ENCODE measurements at regions not wholly inside any gene's neighbourhood (a gene's known extent, or its start where the extent isn't known, plus 50 kb on each side); places are given as distances from the start of the nearest gene placed in this dataset.

DNA sequence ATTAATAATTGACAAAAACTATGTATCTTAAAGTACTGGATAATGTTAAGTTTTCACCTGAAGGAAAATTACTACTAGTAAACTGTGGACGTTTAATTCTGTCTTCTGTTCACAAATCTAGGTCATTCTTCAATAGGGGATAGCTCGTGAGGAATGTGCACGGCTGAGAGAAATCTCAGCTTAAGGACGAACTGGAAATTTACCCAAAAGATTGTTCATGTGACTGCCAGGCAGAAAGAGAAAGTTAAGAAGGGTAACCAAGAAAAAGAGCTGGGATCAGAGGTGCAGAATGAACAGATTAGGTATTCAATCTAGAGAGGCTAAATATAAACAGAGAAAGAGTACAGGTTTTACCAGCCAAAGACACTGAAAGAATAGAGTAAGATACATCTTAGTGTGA is 245.3 kb downstream of the CASP12 start:
- FAIRE-seq = no peak

DNA sequence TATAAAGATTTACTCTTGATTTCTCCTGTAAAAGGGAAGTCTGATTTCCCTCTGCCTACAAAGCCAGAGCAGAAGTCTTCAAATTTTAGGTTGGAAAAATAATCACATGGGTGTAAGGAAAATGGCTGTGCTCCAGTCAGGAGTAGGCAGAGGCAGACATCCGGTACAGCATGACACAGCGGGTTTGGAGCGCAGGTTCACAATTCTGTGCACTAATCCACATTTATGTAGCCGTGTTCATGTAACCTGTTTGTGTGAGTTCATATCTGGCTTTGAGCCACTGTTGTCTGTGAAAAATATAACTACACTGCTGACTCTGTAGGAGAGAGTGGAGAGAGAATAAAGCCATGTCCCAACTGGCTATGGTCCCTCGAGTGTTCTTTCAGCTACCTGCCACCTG is 248.0 kb downstream of the CASP12 start:
- no peak for FAIRE-seq

DNA sequence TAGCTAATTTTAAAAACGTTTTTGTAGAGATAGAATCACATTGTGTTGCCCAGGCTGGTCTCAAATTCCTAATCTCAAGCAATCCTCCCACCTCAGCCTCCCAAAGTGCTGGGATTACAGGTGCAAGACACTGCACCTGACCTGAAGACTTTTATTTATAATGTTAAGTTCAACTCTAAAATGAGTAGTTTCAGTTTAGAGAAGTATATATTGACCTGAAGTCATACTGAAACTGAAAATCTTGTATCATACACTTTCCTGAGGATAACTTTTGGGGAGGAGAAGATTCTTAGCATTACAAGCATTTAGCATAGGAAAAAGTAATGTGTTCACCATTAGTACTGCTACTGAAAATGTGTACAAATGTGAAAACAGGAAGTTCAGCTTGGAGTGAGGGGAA is 249.3 kb downstream of the CASP12 start:
- FAIRE-seq = no peak

DNA sequence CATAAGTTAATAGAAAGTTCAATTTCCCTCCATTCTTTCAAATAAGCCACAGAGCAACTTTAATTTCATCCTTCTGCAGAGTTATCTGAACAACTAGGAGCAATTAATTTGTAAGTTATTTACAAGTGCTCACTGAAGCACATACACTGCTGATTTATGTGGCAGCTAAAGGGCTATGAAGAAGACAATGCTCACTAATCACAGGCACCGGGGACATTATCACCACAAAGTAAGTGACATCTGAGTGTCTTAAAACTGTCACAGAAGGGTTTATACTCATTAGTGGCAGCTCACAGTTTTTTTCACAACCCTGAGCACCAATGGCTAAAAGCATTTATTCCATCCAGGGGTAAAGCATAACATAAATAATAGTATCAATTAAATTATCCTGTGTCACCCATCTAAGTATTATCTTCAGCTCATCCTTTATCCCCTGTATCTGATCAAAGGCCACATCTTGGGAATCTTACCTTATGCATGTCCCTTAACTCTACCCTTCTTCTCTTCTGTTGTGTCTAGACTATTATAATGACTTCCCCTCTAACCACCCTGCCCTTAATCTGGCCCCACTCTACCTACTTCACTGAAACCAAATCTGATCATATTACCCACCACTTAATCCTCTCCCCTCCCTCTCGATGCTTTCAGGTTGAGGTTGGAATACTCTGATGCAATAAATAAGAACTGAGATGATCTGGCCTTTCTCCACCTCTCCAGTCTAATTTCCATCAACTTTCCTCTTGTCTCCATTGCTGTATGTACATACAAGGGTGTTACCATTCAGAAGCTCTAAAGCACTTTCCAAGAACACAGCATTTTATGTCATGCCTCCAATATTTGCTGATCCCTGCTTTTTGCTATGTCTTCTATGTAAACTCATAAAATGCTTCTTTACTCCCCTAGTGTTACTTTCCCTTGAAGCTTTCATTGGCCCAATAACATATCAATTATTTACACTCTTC is 252.7 kb downstream of the CASP12 start:
- no peak for FAIRE-seq

DNA sequence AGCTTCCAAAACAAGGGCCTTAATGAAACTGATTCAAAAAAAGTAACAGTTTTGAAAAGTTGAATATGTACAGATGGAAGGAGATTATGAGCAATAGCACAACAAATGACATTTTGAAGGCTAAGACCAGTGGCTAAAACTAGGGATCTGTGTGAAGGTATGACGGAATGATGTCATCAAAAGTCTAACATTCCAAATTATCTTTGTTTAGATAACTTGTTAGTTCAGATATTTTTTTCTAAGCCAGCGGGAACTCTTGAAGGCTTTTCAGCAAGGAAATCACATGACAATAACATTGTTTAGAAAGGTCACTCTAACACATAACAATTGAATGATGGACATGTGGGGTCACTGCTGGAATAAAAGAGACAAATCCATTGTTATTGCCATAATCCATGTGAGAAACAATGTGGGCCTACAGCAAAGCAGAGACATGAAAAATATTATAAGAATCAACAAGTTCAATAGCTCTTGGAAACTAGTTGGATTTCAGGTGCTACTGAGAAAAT is 260.5 kb downstream of the CASP12 start:
- FAIRE-seq = no peak

DNA sequence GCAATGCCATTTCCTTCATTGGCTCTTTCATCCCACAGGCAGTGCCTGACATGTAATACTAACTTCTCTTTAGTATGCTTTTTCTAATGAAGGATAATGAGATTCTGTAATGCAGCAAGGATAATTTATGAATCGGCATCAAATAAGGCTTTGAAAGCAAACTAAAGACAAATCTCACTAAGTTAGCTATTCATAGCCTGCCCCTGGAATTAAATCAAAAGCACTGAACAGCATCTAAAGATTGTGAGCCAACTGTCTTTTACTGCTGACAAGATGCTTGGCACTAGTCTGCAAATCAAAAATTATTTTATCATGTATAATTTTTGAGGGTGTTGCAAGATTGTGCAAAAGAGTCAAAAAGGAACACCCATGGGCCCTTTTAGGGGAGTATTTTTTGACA is 265.0 kb downstream of the CASP12 start:
- no peak for FAIRE-seq

DNA sequence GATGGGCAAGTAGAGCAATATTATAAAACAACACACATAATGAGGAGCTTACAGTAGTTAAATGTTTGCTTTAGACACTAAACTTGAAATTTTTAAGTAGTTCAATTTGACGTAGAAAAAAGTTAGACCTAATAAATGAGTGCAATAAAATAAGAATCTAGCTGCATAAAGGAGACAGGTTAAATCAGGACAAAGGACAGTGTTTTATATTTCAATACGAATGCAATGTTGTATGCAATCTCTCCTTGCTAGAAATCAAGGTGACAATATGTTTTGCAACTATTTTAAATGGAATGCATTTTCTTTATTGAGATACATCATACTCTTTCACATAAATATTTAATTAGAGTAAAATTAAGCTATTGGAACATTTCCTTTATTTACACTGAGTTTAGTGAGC is 267.9 kb downstream of the CASP12 start:
- no peak for FAIRE-seq

DNA sequence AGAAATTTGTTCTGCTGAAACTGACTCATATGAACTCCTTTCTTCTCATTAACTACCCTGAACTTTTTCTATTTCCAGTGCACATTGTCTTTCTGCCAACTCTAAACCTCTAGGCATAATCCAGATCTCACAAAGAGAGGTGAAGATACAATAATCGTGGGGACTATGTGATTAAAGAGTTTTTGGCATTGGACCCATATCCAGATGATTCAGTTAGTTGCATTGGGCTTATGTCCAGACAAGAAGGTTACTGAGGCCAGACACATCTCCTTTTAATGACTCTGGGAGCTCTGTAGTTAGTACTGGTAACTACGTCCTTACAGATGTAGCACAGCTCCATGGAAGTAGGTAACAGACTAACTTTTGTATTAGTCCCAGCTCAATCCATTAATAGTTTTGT is 273.0 kb downstream of the CASP12 start:
- FAIRE-seq = no peak

DNA sequence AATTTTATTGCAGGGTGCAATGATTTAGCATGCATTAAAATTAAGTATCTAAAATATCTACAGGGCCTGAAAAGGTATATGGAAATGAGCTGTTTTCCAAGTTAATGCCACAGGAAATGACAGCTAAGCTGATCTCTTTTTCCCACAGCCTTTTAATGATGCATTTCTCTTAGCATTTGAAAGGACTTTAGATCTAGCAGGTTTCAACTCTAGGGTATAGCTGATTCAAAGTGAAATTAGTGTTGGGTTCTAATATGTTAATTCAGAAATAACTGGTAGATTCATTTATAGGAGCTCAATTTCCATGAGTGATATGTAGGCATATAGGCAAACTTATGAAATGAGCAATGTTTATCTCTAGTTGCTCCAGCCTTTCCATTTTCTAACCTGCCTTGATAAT is 274.2 kb downstream of the CASP12 start:
- no peak for FAIRE-seq

DNA sequence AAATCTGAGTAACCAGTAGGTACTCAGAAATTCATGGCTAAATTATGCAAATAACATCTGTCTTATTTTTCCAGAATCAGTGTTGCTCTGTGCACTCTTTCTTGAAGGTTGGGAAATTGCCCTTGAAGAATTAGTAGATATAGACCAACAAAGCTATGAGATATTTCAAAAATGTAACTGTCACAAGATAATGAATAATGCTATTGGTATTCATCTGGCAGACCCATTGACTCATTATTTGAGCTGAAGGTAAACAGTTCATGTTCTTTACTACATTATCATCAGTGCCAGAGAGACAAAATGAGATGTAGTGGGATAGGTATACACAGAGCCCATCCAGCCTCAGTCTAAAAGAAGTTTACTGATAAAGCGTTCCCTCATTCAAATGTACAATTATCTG is 274.7 kb downstream of the CASP12 start:
- no peak for FAIRE-seq

DNA sequence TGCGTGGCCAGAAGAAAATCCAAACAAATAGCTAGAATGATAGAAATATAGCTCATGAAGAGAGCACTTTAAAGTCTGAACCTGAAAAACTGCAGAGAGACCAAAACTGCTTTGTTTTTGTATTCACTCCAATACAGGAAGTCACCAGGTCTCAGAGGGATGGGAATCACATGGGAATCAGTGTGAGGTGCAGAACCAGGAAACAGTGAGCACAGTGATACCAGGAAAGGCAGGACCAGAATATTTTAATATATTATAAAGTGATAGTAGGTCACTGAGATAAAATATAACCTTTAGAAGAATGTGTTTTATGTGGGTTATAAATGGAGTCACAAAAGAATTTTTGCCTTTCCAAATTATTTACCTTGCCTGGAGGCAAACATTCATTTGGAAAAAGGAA is 277.3 kb downstream of the CASP12 start:
- no peak for FAIRE-seq

DNA sequence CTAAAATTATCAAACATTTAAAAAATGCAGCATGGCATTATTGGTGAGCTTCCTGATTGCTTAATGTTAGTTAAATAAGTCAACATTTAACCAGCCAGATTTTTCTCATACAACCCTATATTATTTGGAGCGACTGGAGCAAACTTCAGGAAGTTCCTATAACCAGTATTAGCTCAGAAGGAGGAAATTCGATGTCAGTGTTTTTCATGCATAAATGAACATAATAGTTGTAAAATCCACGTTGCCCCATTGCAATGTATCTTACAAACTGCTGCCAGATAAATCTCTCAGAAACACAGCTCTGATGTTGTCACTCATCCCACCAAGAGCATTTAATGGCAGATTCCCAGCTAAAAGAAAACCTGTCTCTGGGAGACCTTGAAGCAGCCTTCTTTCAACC is 278.5 kb downstream of the CASP12 start:
- no peak for FAIRE-seq

DNA sequence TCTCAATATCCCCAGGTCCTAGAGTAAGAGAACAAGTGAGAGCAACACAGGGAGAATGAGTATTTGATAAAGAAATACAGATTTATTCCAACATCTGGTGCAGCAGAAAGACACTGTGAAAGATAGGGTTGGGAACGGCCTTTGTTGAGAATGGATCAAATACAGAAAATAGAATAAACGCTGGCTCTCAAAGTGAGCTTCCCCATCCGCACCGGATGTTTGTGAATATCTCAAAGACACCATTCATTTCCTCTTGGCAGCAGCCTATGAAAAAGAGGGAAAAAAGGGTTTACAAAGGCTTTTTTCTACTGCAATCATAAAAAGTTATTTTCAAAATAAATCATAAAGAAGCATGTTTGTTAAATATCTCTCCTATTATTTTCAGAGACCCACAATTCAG is 279.3 kb downstream of the CASP12 start:
- FAIRE-seq = no peak

DNA sequence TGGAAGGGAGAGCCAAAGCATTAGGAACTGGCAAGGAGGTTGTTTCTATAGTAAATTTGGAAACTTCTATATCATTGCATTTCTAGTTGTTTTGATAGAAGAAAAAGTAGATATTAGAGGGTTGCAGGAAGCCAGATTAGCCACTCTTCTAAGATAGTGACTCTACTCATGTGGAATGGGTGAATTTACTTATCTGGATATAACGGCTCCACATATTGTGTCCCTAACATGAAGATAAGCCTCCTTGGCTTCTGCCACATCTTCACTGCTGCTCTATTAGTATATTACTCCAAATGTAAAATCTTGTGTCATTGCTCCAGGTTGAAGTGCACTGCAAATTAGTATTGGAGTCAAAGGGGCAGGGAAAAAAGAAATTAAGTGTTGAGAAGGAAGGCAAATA is 283.3 kb downstream of the CASP12 start:
- FAIRE-seq = no peak

DNA sequence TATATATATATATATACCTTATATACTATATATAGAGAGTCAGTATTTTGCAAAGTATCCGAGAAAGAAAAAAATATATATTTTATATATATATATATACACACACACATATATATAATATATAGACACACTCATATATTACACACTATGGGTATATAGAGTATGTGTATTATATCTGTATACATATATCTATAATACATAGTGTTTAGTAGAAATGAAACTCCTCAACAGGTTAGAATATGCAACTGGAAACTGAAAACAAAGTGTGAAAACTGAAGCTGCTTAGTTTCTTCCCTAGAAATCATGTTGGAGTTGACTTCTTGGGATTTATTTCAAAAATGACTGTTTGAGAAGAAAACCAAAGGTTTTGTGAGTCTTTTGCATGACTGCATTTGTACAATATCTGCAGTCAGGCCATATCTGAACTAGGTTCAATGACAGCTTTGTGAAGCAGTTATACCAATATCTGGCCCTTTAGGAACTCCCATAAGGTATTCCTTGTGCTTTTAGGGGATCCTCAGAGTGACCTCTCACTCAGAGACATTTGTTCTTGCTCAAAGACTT is 284.1 kb downstream of the CASP12 start:
- peak; percentile 63 for FAIRE-seq

DNA sequence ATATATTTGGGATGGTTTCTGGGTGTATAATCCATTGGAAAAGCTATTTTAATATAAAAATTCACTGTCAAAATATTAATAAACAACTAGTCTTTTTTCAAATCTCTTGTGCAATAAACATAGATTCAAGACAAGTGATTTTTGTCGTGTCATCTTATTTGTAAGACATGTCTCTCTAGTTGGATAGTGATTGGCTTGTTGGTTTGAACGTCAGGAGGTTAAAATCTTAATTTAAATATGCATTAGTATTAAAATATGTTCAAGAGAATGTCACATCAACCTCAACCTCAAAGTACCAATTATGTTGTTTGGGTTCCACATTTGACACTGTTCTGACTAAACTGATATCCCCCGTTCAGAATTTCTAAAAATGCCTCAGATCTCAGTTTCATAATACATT is 287.6 kb downstream of the CASP12 start:
- FAIRE-seq = no peak

DNA sequence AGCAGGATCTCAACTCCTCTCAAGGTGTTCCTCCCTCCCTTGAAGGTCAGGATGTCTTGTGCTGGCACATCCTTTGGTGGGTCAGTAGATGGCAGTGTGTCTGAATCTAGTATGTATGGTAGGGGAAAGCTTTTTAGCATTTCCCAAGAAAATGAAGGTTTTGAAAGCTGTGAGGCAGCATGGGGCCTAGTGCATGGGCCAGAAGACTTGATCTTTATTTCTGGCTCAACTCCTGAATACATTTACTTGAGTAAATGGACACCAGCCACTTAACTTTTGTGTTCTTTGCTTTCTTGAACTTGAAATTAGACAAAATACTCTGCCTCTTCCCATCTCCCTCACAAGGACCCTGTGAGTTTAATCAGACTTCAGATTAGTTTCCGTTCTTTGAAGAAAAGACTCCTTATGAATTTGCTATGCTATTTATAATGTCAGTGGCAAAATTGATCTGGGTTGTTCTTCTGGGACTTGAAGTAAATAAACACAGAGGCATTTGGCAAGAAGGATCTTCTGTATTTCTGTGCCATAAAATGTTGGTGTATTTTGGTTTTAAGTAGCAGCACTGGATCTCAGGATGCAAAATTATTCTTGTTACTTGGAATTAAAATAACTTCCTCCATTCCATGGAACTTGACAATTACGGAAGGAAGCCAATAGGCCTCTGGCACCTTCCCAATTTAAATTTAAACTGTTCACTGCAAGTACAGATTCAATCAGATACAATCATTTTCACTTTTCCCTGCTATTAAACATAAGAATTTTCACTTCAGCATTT is 288.8 kb downstream of the CASP12 start:
- no peak for FAIRE-seq

DNA sequence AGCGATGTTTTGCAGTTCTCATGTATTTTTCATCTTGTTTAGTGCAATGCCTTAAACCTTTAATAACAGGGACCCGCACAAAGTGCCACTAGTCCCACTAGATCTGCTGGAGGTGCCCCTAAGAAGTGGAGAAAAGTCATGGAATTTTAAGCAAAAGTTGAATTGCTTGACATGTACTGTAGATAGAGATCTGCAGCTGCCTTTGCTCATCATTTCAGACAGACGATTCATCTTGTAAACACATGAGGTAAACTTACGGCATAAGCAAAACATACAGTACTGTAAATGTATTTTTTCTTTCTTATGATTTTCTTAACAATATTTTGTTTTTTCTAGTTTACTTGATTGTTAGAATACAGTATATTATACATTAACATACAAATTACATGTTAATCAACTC is 295.6 kb downstream of the CASP12 start:
- no peak for FAIRE-seq

DNA sequence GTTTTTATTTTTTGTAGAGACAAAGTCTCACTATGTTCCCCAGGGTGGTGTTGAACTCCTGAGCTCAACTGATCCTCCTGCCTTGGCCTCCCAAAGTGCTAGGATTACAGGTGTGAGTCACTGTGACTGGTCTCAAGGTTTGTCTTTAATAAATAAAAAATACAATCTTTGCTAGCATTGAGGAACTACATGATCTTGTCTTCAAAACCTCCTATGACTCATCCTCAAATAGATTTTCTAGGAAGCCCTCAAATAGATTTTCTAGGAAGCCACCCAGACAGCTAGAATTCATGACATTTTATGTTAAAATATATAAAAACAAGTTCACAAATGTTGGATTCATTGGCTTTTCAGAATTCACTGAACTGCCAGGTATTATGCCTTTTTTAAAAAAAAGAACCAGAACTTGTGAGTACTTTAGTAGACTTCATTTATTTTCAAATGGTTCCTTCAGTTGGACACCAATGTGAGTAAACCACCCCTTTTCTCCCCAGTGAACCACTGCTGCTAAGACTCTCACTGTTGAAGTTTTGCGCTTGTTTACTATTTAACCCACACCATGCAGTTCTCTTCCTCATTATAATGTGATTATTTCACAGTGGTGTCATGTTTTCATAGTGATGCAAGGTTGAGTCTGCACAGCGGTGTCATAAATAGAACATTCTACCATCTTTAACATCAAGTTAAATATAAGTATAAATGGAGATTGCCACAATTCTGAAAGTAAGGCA is 303.9 kb downstream of the CASP12 start:
- FAIRE-seq = no peak

DNA sequence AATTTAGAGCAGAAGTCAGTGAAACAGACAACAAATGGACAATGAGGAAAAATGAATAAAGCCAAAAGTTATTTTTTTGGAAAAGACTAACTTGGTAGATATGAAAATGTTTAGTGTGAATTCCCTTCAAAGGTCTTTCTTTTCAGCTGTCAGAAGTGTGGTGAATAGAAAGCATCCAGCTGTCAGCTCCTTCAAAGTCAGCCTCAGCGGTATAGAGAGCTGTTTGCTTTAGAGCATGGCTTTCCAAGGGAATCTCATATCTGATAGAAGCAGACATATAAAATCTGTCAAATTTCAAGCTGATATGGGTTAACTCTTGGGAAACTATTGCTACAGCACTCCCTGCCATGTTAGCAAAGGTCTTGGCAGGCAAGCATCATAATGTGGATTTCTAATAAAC is 309.3 kb downstream of the CASP12 start:
- no peak for FAIRE-seq

DNA sequence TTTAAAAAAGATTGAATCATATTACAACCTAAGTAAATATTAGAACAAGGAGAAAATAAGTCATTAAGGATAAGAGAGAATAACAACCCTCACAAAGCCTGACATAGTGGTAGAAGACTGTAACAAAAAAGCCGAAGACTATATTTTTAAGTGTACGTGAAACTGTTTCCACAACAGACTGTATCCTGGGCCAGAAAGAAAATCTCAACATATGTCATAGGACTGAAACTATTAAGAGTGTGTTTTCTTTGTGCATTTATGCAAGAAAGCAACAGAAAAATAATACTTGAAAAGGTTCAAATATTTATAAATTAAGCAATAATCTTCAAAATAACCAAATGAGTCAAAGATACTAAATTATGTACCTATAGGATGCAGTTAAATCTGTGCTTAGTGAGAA is 309.8 kb downstream of the CASP12 start:
- no peak for FAIRE-seq

DNA sequence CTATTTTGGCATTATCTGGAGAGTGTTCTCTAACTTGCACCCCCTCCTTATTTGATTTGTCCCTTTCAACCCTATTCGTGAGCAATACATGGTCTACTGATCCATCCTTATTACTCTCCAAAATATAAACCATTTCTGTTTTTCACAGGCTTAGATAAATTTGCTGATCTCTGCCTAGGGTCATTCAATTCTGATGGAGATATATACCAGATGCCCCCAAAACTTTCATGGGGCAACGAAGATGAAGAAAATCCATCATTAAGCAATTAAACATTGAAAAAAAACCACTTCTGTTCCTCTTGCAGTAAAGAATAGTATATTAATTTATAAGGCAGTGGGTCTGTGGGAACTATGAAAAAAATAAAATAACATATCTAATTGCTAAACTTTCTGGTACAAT is 313.4 kb downstream of the CASP12 start:
- FAIRE-seq = no peak

DNA sequence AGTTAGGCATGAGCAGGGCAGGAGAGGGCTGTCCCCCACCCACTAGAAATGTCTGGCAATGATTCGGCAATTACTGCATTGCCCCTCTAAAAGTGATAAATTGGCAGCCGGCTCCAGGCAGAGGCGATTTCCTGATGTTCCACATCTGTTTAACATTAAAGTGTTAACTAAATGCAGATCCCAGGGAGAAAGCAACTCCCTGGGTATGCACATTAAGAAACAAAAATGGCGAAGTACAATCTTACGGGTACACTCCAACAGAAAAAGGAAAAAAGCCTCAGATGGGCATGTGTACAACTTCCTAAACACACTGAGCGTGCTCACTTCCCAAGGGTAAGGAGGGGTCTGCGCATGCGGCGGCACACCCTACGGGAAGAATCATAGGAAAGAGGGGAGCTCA is 314.4 kb downstream of the CASP12 start:
- no peak for FAIRE-seq
